ENCODE measurements at regions not wholly inside any gene's neighbourhood (a gene's known extent, or its start where the extent isn't known, plus 50 kb on each side); places are given as distances from the start of the nearest gene placed in this dataset.

GRCh38 chr11:45053736-45054446 lies 92.5 kb upstream of the PRDM11 start:
- FAIRE-seq: no peak
- no peak for TF ChIP-seq POLR2AphosphoS5 (IDR thresholded peaks at IDR 0.05; ENCODE audit: low read depth, low read length)
- no peak for TF ChIP-seq POLR2A (IDR thresholded peaks at IDR 0.05; ENCODE audit: low read depth, low read length)
- no peak for TF ChIP-seq TAF1 (IDR thresholded peaks at IDR 0.05; ENCODE audit: borderline replicate concordance, low read depth, low read length)
- DNase-seq (ENCODE audit: insufficient read length): no peak

- TF ChIP-seq POLR2AphosphoS5 (IDR thresholded peaks at IDR 0.05; ENCODE audit: low read depth, low read length) (no peak), POLR2A (IDR thresholded peaks at IDR 0.05; ENCODE audit: low read depth, low read length) (no peak), TAF1 (IDR thresholded peaks at IDR 0.05; ENCODE audit: borderline replicate concordance, low read depth, low read length) (no peak)
- DNase-seq (ENCODE audit: insufficient read length): no peak
- no peak for FAIRE-seq
These were observed 91.5 kb upstream of the PRDM11 start for GRCh38 chr11:45054956-45055355.

GRCh38 chr11:45056529-45056928 lies 89.9 kb upstream of the PRDM11 start:
- TF ChIP-seq POLR2A (IDR thresholded peaks at IDR 0.05; ENCODE audit: low read depth, low read length) (no peak), POLR2AphosphoS5 (IDR thresholded peaks at IDR 0.05; ENCODE audit: low read depth, low read length) (no peak), TAF1 (IDR thresholded peaks at IDR 0.05; ENCODE audit: borderline replicate concordance, low read depth, low read length) (no peak)
- no peak for FAIRE-seq
- DNase-seq (ENCODE audit: insufficient read length): no peak

GRCh38 chr11:45057938-45058646 lies 88.3 kb upstream of the PRDM11 start:
- no peak for DNase-seq (ENCODE audit: insufficient read length)
- TF ChIP-seq POLR2A (IDR thresholded peaks at IDR 0.05; ENCODE audit: low read depth, low read length) (no peak), POLR2AphosphoS5 (IDR thresholded peaks at IDR 0.05; ENCODE audit: low read depth, low read length) (no peak), TAF1 (IDR thresholded peaks at IDR 0.05; ENCODE audit: borderline replicate concordance, low read depth, low read length) (no peak)
- no peak for FAIRE-seq

GRCh38 chr11:45058647-45058950 lies 87.8 kb upstream of the PRDM11 start:
- DNase-seq (ENCODE audit: insufficient read length) (no peak), FAIRE-seq (no peak)
- TF ChIP-seq POLR2A (IDR thresholded peaks at IDR 0.05; ENCODE audit: low read depth, low read length): no peak

- FAIRE-seq (no peak), DNase-seq (ENCODE audit: insufficient read length) (no peak)
- TF ChIP-seq POLR2AphosphoS5 (IDR thresholded peaks at IDR 0.05; ENCODE audit: low read depth, low read length): no peak
- TF ChIP-seq POLR2A (IDR thresholded peaks at IDR 0.05; ENCODE audit: low read depth, low read length): no peak
- no peak for TF ChIP-seq TAF1 (IDR thresholded peaks at IDR 0.05; ENCODE audit: borderline replicate concordance, low read depth, low read length)
These were observed 85.7 kb upstream of the PRDM11 start for GRCh38 chr11:45060707-45061106.

GRCh38 chr11:45061641-45062040 lies 84.8 kb upstream of the PRDM11 start:
- DNase-seq (ENCODE audit: insufficient read length): no peak
- FAIRE-seq: no peak
- no peak for TF ChIP-seq POLR2A (IDR thresholded peaks at IDR 0.05; ENCODE audit: low read depth, low read length)
- no peak for TF ChIP-seq TAF1 (IDR thresholded peaks at IDR 0.05; ENCODE audit: borderline replicate concordance, low read depth, low read length)
- TF ChIP-seq POLR2AphosphoS5 (IDR thresholded peaks at IDR 0.05; ENCODE audit: low read depth, low read length): no peak

GRCh38 chr11:45062115-45062514 lies 84.3 kb upstream of the PRDM11 start:
- FAIRE-seq (no peak), DNase-seq (ENCODE audit: insufficient read length) (no peak)
- TF ChIP-seq POLR2AphosphoS5 (IDR thresholded peaks at IDR 0.05; ENCODE audit: low read depth, low read length) (no peak), POLR2A (IDR thresholded peaks at IDR 0.05; ENCODE audit: low read depth, low read length) (no peak), TAF1 (IDR thresholded peaks at IDR 0.05; ENCODE audit: borderline replicate concordance, low read depth, low read length) (no peak)

GRCh38 chr11:45062974-45063635 lies 83.3 kb upstream of the PRDM11 start:
- TF ChIP-seq POLR2A (IDR thresholded peaks at IDR 0.05; ENCODE audit: low read depth, low read length) (no peak), POLR2AphosphoS5 (IDR thresholded peaks at IDR 0.05; ENCODE audit: low read depth, low read length) (no peak), TAF1 (IDR thresholded peaks at IDR 0.05; ENCODE audit: borderline replicate concordance, low read depth, low read length) (no peak)
- FAIRE-seq (no peak), DNase-seq (ENCODE audit: insufficient read length) (no peak)

GRCh38 chr11:45063669-45064068 lies 82.8 kb upstream of the PRDM11 start:
- DNase-seq (ENCODE audit: insufficient read length) (no peak), FAIRE-seq (no peak)
- no peak for TF ChIP-seq POLR2AphosphoS5 (IDR thresholded peaks at IDR 0.05; ENCODE audit: low read depth, low read length)
- TF ChIP-seq TAF1 (IDR thresholded peaks at IDR 0.05; ENCODE audit: borderline replicate concordance, low read depth, low read length): no peak
- no peak for TF ChIP-seq POLR2A (IDR thresholded peaks at IDR 0.05; ENCODE audit: low read depth, low read length)

- FAIRE-seq: no peak
- DNase-seq (ENCODE audit: insufficient read length): no peak
- TF ChIP-seq POLR2A (IDR thresholded peaks at IDR 0.05; ENCODE audit: low read depth, low read length) (no peak), POLR2AphosphoS5 (IDR thresholded peaks at IDR 0.05; ENCODE audit: low read depth, low read length) (no peak), TAF1 (IDR thresholded peaks at IDR 0.05; ENCODE audit: borderline replicate concordance, low read depth, low read length) (no peak)
These were observed 78.5 kb upstream of the PRDM11 start for GRCh38 chr11:45067966-45068365.

- DNase-seq (ENCODE audit: insufficient read length): no peak
- FAIRE-seq: no peak
- TF ChIP-seq POLR2A (IDR thresholded peaks at IDR 0.05; ENCODE audit: low read depth, low read length): no peak
- no peak for TF ChIP-seq POLR2AphosphoS5 (IDR thresholded peaks at IDR 0.05; ENCODE audit: low read depth, low read length)
- TF ChIP-seq TAF1 (IDR thresholded peaks at IDR 0.05; ENCODE audit: borderline replicate concordance, low read depth, low read length): no peak
These were observed 75.2 kb upstream of the PRDM11 start for GRCh38 chr11:45071232-45071631.

Data from GM12892 (cell line).